ENCODE measurements at regions not wholly inside any gene's neighbourhood (a gene's known extent, or its start where the extent isn't known, plus 50 kb on each side); places are given as distances from the start of the nearest gene placed in this dataset.
"Not testable (repeated sequence)": the region's sequence is repeated elsewhere in the genome, so short reads cannot be mapped to it uniquely, and the experiment has no call there.

- no peak for DNase-seq (ENCODE audit: low spot score)
Observed at GRCh38 chr3:20822251-20822650, 636.2 kb upstream of the SGO1 start.

- DNase-seq (ENCODE audit: low spot score), result not testable (repeated sequence)
Observed at GRCh38 chr3:20820872-20821271, 634.9 kb upstream of the SGO1 start.

- no peak for DNase-seq (ENCODE audit: low spot score)
Observed at GRCh38 chr3:20811631-20812030, 625.6 kb upstream of the SGO1 start.

GRCh38 chr3:20811006-20811405 is 625.0 kb upstream of the SGO1 start:
- no peak for DNase-seq (ENCODE audit: low spot score)

- no peak for DNase-seq (ENCODE audit: low spot score)
Observed at GRCh38 chr3:20810555-20810954, 624.5 kb upstream of the SGO1 start.

- no peak for DNase-seq (ENCODE audit: low spot score)
Observed at GRCh38 chr3:20809356-20809755, 623.4 kb upstream of the SGO1 start.

- no peak for DNase-seq (ENCODE audit: low spot score)
Observed at GRCh38 chr3:20808864-20809263, 622.9 kb upstream of the SGO1 start.

GRCh38 chr3:20798666-20799065 is 612.7 kb upstream of the SGO1 start:
- no peak for DNase-seq (ENCODE audit: low spot score)

GRCh38 chr3:20787005-20787404 is 601.0 kb upstream of the SGO1 start:
- DNase-seq (ENCODE audit: low spot score), result no peak

- DNase-seq (ENCODE audit: low spot score), result no peak
Observed at GRCh38 chr3:20776692-20777091, 590.7 kb upstream of the SGO1 start.

GRCh38 chr3:20776286-20776685 is 590.3 kb upstream of the SGO1 start:
- no peak for DNase-seq (ENCODE audit: low spot score)

- no peak for DNase-seq (ENCODE audit: low spot score)
Observed at GRCh38 chr3:20773320-20773984, 587.4 kb upstream of the SGO1 start.

GRCh38 chr3:20772869-20773268 is 586.9 kb upstream of the SGO1 start:
- DNase-seq (ENCODE audit: low spot score), result no peak

- no peak for DNase-seq (ENCODE audit: low spot score)
Observed at GRCh38 chr3:20769430-20769829, 583.4 kb upstream of the SGO1 start.

GRCh38 chr3:20760981-20761380 is 575.0 kb upstream of the SGO1 start:
- DNase-seq (ENCODE audit: low spot score), result no peak

- no peak for DNase-seq (ENCODE audit: low spot score)
Observed at GRCh38 chr3:20752416-20752815, 566.4 kb upstream of the SGO1 start.

GRCh38 chr3:20751296-20751695 is 565.3 kb upstream of the SGO1 start:
- DNase-seq (ENCODE audit: low spot score), result no peak

GRCh38 chr3:20747741-20748140 is 561.7 kb upstream of the SGO1 start:
- DNase-seq (ENCODE audit: low spot score), result no peak

- DNase-seq (ENCODE audit: low spot score), result no peak
Observed at GRCh38 chr3:20743553-20744321, 557.7 kb upstream of the SGO1 start.

- DNase-seq (ENCODE audit: low spot score), result no peak
Observed at GRCh38 chr3:20742903-20743552, 557.0 kb upstream of the SGO1 start.

GRCh38 chr3:20741381-20741780 is 555.4 kb upstream of the SGO1 start:
- no peak for DNase-seq (ENCODE audit: low spot score)

- no peak for DNase-seq (ENCODE audit: low spot score)
Observed at GRCh38 chr3:20739814-20740213, 553.8 kb upstream of the SGO1 start.

- no peak for DNase-seq (ENCODE audit: low spot score)
Observed at GRCh38 chr3:20736287-20736852, 550.4 kb upstream of the SGO1 start.

Data from ecto neural progenitor cell (in vitro differentiated cells).